Esophagus squamous epithelium (tissue), 5 donors: ENCODE measurements at regions not wholly inside any gene's neighbourhood (a gene's known extent, or its start where the extent isn't known, plus 50 kb on each side); places are given as distances from the start of the nearest gene placed in this dataset.
A peak's percentile ranks its signal among the peaks of the same experiment; 100 is the strongest.
"Not testable (repeated sequence)": the region's sequence is repeated elsewhere in the genome, so short reads cannot be mapped to it uniquely, and the experiment has no call there.

Experiments
- DNase-seq: peaks from one replicate; lab custom pipeline; 2025; lab: John Stamatoyannopoulos, UW
- H3K27ac ChIP-seq, 4 donors: fragments of 200-600 bp; sonication (generic); one replicate each; pipeline ENCODE4 v1.5.1; 2016 to 2019; ENCODE audit warnings: mild to moderate bottlenecking in 1 of 4
- H3K27me3 ChIP-seq, 4 donors: fragments of 200-600 bp; sonication (generic); 1 replicate in 3 of 4; 2 replicates in 1 of 4; pipeline versions ENCODE4 v1.5.1 to v1.6.0; 2017 to 2021; ENCODE audit warnings: antibody characterized with exemption in 1 of 4
- H3K36me3 ChIP-seq, 3 donors: fragments of 200-600 bp; sonication (generic); one replicate each; pipeline ENCODE4 v1.5.1; 2016 to 2019
- H3K4me1 ChIP-seq, 3 donors: fragments of 200-600 bp; sonication (generic); one replicate each; pipeline ENCODE4 v1.5.1; 2017 to 2019
- H3K4me3 ChIP-seq, 4 donors: fragments of 200-600 bp; sonication (generic); 1 replicate in 3 of 4; 2 replicates in 1 of 4; pipeline ENCODE4 v1.5.1; 2016 to 2019; ENCODE audit warnings: mild to moderate bottlenecking in 2 of 4, moderate library complexity in 1 of 4
- H3K9me3 ChIP-seq, 3 donors: fragments of 200-600 bp; sonication (generic); one replicate each; pipeline ENCODE4 v1.5.1; 2016 to 2019
- POLR2A ChIP-seq, 4 donors: fragments of 450-650 bp; IDR thresholded peaks; one replicate each; pipeline ENCODE4 v1.6.1; 2017; ENCODE audit warnings: antibody characterized with exemption in 4 of 4, mild to moderate bottlenecking in 4 of 4, moderate library complexity in 3 of 4
- WGBS, 2 donors: methylation state at CpG; one replicate each; pipeline ENCODE4 v1.1.5; 2018; 5-methylcytosine and 5-hydroxymethylcytosine counted together
- intact Hi-C: fragments of 100-400 bp; cut with DNase I; formaldehyde crosslinking; loops from one replicate; pipeline ENCODE4 v1.15.0; 2022
- TF ChIP-seq, protein P1 (sequence below), 6 experiments: fragments of 450-650 bp in 4 of 6; fragments of 200-600 bp in 2 of 6; sonication (generic) in 2 of 6; IDR thresholded peaks; one replicate each; pipeline ENCODE4 v1.5.1; 2016 to 2019; ENCODE audit warnings: antibody characterized with exemption in 6 of 6, mild to moderate bottlenecking in 4 of 6, moderate library complexity in 4 of 6
- donor health status: DM: yes; HTN: yes; CAD: no.

DNA sequence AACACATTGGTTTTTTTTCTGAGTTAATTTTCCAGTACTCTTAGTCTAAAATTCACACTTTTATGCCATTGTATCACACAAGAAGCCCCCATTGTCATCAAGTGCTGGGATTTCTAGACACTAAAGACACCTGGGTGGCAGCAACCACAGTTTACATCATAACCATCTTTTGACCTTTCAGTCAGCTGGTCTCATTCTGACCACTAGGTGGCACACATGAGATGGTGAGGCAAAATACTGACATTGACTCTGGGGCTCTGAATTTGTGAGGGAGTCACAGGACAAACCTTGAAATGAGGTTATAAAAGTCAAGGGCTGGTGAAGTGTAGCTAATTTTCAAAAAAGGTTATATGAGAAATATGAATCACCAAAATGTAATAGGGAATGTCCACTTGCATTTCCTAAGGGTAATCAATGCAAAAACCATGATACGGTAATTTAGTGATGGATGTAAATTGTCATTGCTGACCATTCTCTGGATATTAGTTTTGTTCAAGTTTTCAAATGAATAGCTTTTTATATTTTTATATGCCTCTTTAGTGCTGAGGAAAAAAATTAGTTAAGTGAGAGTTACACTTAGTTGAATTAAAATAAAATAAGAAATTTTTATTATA, 229.4 kb downstream of the DMAC1 start:
- H3K36me3 ChIP-seq, result no peaks in the 10 kb centered on the region
- intact Hi-C loops, result no loop called here
- no peak for TF ChIP-seq POLR2A (IDR thresholded peaks at IDR 0.05)
- TF ChIP-seq, protein P1, sequence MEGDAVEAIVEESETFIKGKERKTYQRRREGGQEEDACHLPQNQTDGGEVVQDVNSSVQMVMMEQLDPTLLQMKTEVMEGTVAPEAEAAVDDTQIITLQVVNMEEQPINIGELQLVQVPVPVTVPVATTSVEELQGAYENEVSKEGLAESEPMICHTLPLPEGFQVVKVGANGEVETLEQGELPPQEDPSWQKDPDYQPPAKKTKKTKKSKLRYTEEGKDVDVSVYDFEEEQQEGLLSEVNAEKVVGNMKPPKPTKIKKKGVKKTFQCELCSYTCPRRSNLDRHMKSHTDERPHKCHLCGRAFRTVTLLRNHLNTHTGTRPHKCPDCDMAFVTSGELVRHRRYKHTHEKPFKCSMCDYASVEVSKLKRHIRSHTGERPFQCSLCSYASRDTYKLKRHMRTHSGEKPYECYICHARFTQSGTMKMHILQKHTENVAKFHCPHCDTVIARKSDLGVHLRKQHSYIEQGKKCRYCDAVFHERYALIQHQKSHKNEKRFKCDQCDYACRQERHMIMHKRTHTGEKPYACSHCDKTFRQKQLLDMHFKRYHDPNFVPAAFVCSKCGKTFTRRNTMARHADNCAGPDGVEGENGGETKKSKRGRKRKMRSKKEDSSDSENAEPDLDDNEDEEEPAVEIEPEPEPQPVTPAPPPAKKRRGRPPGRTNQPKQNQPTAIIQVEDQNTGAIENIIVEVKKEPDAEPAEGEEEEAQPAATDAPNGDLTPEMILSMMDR (IDR thresholded peaks at IDR 0.05), result peak; percentile 76 to 80 (median 76)
- H3K27me3 ChIP-seq, result no peaks in the 10 kb centered on the region
- no peaks in the 10 kb centered on the region for H3K4me1 ChIP-seq
- no peaks in the 10 kb centered on the region for H3K9me3 ChIP-seq
- no peak overlapping the region for H3K4me3 ChIP-seq
- no peak for DNase-seq
- no peak overlapping the region for H3K27ac ChIP-seq
- 92 to 93% methylated on average over 1 of the region's 1 CpG for WGBS, 2 donors

DNA sequence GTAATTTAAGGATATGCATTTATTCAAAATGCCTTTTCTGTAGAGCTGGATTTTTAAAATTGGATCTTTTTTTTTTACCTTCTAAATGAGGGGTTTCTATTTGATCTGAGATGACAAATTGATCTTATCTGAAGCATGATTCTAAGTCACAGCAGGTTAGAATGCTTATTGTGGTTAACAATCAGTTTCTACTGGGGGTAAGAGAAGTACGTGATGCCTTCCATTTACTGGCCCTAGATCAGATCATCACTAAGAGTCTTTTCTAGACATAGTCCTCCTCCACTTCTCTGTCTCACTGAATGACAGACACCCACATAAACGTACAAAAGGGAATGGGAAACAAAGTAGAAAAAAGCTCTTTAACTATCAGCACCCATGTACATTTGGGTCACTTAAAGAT, 231.9 kb downstream of the DMAC1 start:
- intact Hi-C loops, result no loop called here
- no peak for DNase-seq
- TF ChIP-seq, protein P1 (IDR thresholded peaks at IDR 0.05), result no peak
- no peak for TF ChIP-seq POLR2A (IDR thresholded peaks at IDR 0.05)
- no peak overlapping the region for H3K27ac ChIP-seq
- H3K27me3 ChIP-seq, result no peaks in the 10 kb centered on the region
- H3K4me3 ChIP-seq, result no peak overlapping the region
- H3K4me1 ChIP-seq, result no peaks in the 10 kb centered on the region
- H3K9me3 ChIP-seq, result no peaks in the 10 kb centered on the region
- no peaks in the 10 kb centered on the region for H3K36me3 ChIP-seq
- WGBS, 2 donors, result 64 to 71% methylated on average over 2 of the region's 2 CpGs

DNA sequence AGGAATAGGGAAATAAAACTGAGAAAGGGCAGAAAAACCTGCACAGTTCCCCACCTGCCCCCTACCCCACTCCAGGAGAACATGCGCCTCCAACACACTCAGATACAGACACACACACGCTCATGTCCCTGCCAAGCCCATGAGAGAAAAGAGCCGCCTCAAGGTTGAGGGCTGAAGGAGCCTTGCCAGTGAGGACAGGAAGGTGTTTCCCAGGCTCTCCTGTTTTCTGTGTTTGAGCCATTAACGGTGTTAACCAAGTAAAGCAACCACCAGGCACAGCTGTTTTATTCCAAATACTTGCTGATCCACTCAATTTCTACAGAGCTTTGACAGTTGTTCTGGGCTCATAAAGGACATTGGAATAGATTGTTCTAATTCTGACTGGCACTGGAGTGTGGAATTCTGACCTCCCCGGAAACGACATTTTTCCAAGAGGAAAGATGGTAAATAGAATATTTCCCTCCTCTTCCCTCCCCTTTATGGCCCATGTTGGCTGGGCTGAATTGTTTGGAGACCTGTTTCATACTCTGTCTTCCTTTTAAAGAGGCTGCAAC, 238.0 kb downstream of the DMAC1 start:
- no peaks in the 10 kb centered on the region for H3K36me3 ChIP-seq
- H3K4me1 ChIP-seq, result no peaks in the 10 kb centered on the region
- no peak overlapping the region for H3K4me3 ChIP-seq
- no peak overlapping the region for H3K27ac ChIP-seq
- WGBS, 2 donors, result 81 to 85% methylated on average over 6 of the region's 6 CpGs
- no peaks in the 10 kb centered on the region for H3K9me3 ChIP-seq
- TF ChIP-seq POLR2A (IDR thresholded peaks at IDR 0.05), result no peak
- TF ChIP-seq, protein P1 (IDR thresholded peaks at IDR 0.05), result no peak
- intact Hi-C loops, result no loop called here
- DNase-seq, result no peak
- H3K27me3 ChIP-seq, result no peaks in the 10 kb centered on the region

DNA sequence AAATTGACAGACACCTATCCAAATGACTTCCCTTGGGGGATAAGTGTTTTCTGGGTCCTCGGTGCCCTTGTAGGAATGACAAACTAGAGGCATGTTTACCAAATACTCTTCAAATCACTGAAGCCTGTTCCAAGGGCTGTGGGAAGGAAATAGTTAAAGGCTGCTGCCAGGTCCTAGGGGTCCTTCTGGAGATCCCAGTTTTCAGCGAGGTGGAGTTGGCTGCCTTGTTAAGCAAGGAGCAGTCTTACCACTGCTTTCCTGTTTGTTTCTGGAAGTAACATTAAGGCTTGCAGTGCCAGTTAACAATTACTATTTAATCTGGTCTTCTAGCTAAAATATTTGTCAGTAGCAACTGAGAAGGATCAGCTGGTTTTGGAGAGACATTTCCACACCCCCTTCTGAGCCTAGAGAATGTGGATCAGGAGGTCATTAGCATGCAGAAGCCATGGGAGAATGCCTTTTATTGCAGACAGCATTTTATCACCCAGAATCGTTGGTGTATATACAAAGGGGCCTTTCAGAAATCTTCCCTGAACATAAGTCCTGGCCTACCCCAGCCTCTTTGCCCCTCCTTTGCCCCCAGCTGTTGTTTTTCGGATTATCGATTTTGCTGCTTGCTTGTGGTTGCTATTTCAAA, 238.8 kb downstream of the DMAC1 start:
- Histone ChIP-seq H3K27ac (no peak overlapping the region), H3K4me3 (no peak overlapping the region), H3K27me3 (no peaks in the 10 kb centered on the region), H3K4me1 (no peaks in the 10 kb centered on the region), H3K36me3 (no peaks in the 10 kb centered on the region), H3K9me3 (no peaks in the 10 kb centered on the region)
- no peak for DNase-seq
- intact Hi-C loops, result no loop called here
- WGBS, 2 donors, result 58 to 66% methylated on average over 5 of the region's 5 CpGs
- TF ChIP-seq, protein P1 (IDR thresholded peaks at IDR 0.05), result no peak
- no peak for TF ChIP-seq POLR2A (IDR thresholded peaks at IDR 0.05)

DNA sequence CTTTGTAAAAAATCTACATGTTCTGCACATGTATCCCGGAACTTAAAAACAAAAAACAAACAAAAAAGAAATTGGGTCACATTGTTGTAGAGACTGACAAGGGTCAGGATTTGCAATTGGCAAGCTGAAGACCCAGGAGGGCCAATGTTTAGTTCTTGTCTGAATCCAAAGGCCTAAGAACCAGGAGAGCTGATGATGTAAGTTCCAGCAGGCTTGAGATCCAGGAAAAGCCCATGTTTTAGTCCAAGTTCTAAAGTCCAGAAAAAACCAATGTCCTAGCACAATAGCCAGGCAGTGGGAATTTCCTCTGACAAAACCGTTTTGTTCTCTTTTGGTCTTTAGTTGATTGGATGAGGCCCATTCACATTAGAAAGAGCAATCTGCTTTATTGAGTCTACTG, 244.9 kb downstream of the DMAC1 start:
- Histone ChIP-seq H3K4me1 (no peaks in the 10 kb centered on the region), H3K27ac (no peak overlapping the region), H3K27me3 (no peaks in the 10 kb centered on the region), H3K4me3 (no peak overlapping the region), H3K36me3 (no peaks in the 10 kb centered on the region), H3K9me3 (no peaks in the 10 kb centered on the region)
- TF ChIP-seq, protein P1 (IDR thresholded peaks at IDR 0.05), result no peak
- no peak for TF ChIP-seq POLR2A (IDR thresholded peaks at IDR 0.05)
- DNase-seq, result no peak
- intact Hi-C loops, result no loop called here
- 56 to 68% methylated on average over 2 of the region's 2 CpGs for WGBS, 2 donors

DNA sequence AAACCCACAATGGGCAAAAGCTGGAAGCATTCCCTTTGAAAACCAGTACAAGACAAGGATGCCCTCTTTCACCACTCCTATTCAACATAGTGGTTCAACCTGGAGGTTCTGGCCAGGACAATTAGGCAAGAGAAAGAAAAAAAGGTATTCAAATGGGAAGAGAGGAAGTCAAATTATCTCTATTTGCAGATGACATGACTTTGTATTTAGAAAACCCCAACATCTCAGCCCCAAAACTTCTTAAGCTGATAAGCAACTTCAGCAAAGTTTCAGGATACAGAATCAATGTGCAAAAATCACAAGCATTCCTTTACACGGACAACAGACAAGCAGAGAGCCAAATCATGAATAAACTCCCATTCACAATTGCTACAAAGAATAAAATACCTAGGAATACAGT, 246.9 kb downstream of the DMAC1 start:
- H3K27ac ChIP-seq, H3K9me3 ChIP-seq, intact Hi-C loops, H3K4me1 ChIP-seq, H3K4me3 ChIP-seq, DNase-seq, H3K27me3 ChIP-seq, H3K36me3 ChIP-seq: not testable (repeated sequence)
- 71 to 79% methylated on average over 1 of the region's 1 CpG for WGBS, 2 donors
